ENCODE measurements at regions not wholly inside any gene's neighbourhood (a gene's known extent, or its start where the extent isn't known, plus 50 kb on each side); places are given as distances from the start of the nearest gene placed in this dataset.
A peak's percentile ranks its signal among the peaks of the same experiment; 100 is the strongest.
"Not testable (repeated sequence)": the region's sequence is repeated elsewhere in the genome, so short reads cannot be mapped to it uniquely, and the experiment has no call there.

DNA sequence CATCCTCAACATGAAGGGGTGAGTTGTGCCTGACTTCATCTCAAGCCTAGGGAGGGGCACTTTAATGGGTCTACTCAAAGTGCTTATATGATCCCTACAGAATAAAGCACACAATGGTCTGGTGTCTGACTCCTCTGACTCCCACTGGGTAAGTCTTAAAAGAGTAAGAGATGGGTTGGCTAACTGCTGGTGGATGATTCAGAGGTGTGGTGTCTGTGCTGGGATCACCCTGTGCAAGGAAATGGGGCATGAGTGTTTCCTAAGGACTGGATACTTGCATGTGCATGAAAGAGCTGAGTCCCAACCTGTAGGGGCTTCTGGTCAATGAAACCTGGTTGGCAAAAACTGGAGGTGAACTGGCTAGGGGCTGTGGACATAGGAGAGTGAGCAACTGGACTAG, 158.8 kb downstream of the IL20RB start:
- no peak for DNase-seq (ENCODE audit: low read depth)

DNA sequence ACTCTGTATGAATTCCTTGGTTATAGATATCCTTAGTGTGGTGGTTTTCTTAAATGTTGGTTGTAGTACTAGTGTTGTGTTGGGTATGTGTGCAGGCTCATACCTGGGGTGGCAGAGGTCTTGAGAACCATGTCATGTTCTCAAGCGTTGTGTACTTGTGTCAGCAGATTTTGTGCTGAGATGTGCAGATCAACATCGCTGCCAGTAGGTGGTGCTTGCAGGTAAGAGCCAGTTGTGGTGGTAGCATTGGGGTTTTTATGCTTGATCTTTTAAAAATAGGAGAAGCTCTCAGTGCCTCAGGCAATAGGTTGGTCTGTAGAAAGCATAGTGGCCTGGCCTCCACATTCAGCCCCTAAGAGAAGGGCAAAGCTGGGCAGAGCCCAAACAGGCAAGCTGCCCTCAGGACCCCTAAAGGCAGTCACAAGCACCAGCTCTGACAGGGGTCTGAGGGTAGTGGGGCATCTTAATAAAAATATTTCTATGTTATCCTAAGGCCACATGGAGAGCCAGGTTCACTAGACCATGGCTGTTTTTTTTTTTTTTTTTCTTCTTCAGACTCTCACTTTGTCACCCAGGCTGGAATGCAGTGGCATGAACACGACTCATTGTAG, 164.0 kb downstream of the IL20RB start:
- peak; percentile 62 for DNase-seq (ENCODE audit: low read depth)

GRCh38 chr3:137131081-137131480, 173.3 kb downstream of the IL20RB start:
- DNase-seq (ENCODE audit: low read depth): no peak

- DNase-seq (ENCODE audit: low read depth): no peak
Measured at GRCh38 chr3:137134431-137134830, 176.6 kb downstream of the IL20RB start.

DNA sequence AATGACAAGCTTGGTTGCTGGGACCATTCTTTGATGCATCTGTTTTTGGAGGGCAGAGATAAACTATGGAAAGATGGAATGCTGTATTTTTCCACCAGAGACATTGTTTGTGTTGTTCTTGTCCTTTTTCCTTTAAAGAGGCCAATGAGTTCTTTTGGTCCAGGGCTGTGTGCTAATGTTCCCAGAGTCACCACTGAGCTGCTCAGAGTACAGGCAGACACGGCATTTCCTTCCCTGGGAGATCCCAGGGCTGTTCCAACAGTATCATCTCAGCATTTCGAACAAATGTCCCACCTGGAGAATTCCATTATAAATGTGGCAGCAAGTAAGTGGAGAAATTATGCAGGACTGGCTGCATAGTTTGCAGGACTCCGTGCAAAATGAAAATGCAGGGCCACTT, 190.6 kb downstream of the IL20RB start:
- DNase-seq (ENCODE audit: low read depth): no peak

DNA sequence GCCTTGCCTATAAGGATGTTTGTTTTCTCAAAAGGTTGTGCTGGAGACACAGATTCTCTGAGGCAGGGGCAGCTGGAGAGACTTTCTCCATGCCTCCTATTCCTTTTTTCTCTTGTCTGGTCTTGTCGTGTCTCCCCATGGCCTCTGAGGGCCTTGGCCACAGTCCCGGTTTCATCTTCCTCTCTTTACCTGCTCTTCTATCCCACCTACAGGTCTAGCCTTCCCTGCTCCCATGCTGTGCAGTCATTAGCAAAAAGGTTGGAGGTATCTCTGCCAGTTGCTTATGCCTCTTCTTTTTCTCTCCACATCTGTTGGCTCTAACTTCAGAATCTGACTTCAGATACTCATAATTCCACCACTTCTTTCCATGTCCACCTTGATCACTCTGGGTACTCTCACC, 191.1 kb downstream of the IL20RB start:
- no peak for DNase-seq (ENCODE audit: low read depth)

- no peak for DNase-seq (ENCODE audit: low read depth)
Measured at GRCh38 chr3:137150825-137151224, 193.0 kb downstream of the IL20RB start.

- not testable (repeated sequence) for DNase-seq (ENCODE audit: low read depth)
Measured at GRCh38 chr3:137153046-137153445, 195.3 kb downstream of the IL20RB start.

DNA sequence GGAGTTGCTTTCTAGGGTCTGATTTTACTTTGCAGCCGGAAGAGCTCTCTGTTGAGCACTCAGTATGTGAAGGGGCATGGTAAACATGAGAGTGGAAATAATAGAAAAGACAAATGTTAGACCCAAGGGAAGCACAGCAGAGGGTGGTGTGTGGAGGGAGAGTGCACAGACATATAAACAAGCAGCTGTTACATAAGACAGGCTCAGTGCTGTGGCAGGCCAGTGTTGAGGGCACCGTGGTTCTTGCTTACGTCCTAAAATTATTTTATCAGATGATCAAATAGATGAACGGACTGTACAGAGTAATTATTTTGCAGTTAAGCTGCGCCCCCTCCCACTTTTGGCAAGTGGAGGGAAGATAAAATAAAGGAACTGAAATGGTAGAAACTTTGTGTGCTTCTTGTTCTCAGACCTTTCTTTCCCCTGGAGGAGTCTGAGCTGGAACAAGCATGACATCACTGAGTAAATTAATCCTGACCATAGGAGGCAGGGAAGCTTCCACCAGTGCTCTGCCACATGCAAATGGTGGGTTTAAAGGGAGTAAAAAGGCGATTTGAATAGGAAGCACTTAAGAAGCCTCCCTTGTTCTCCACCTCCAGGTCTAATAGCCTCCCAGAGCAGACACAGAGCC, 205.6 kb downstream of the IL20RB start:
- DNase-seq (ENCODE audit: low read depth): no peak

DNA sequence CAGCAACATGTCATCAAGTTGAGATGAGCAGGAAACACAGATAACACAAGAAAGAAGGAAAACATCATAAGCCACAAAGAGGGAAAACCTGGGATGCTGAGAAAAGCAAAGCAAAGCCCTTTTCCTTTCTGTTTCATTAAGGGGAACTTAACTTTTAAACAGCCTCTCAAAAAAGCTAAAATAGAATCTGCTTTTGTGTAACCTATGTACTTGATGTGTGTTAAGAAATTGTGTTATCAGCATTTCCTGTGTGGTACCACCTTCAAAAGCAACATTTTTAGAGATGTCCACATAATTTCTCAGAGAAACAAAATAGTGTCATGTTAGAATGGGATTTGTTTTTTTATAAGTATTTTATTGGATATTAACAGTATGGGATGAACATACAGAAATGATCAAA, 206.2 kb downstream of the IL20RB start:
- no peak for DNase-seq (ENCODE audit: low read depth)

- DNase-seq (ENCODE audit: low read depth): peak; percentile 46
Measured at GRCh38 chr3:137165117-137165806, 207.5 kb downstream of the IL20RB start.

- no peak for DNase-seq (ENCODE audit: low read depth)
Measured at GRCh38 chr3:137171834-137172603, 214.2 kb downstream of the IL20RB start.

DNA sequence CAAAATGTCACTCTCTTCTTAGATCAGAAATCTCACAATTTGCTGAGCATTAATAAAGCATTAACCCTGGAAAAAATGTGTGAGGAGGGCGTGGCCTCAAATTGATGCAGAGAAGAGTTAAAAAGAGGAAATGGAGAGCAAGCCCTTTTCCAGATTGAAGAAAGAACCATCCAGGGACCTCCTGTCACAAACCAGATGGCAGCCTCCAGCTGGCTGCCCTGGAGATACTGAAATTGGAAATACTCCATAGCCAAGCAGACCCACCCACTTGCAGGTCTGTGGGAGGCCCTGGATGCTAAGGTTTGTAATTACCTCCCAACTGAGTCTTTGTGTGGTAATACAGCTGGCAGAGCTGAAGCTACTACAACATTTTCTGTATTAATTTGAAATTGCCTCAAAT, 214.9 kb downstream of the IL20RB start:
- no peak for DNase-seq (ENCODE audit: low read depth)

DNA sequence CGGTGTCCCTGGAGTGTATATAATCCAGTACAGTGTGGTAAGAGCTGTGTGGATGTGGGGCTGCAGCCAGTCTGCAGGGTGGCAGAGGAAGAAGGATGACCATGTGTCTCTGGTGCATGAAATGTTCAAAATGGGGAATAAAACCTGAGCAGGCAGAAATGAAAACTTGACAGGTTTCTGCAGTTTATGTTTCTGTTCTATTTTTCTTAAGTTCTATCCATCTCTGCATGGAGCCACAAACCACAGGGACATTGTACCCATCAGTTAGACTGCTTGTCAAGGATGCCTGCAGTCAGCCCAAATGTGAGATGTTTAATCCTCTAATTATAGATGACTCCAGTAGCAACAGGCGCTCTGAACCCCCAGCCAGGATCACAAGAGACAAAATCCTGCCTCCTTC, 216.7 kb downstream of the IL20RB start:
- DNase-seq (ENCODE audit: low read depth): no peak

DNA sequence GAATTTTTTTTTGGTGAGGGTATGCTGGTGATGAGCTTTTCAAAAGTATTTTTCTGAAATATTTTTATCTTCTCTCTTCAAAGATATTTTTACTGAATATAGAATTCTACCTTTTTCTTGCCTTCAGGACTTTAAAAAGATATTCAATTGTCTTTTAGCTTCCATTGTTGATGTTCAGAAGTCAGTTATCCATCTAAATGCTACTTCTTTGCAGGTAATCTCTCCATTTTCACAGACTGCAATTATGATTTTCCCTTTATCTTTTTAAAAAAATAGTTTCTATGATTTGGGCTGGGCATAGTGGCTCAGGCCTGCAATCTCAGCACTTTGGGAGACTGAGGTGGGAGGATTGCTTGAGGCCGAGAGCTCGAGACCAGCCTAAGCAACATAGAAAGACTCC, 222.4 kb downstream of the IL20RB start:
- no peak for DNase-seq (ENCODE audit: low read depth)

DNA sequence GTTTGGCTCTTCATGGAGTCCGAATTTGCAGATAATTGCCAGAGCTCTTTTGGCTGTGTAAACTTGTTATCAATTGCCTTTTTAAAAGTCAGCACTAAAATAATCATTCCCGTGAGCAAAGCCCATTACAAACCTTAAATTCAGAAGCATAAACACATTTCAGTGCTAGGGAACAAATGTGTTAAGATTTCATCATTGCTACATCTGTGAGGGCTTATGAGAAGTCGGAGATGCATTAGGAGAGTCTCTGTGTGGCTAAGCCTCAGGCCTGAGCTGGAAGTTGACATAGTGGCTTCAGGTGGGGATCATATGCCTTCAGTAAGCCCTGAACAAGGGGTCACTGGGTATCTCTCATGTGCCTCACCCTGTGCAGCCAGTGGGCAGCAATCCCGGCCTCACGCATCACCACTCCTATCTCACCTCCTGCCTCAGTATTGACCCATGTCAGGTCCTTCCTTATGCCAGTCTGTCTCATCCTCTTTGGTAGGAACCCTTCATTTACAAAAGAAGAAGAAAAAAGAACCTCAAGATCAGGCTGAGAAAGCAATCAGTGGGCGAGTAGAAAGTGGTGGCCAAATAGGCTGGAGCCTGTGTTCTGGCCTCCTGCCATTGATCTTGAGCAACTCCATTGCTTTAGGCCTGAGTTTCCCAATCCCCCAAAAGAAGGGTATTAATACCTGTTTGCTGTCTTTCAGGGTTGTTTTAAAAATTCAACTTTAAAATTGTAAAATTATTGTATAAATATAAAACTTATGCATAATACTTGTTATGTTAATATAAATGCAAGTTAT, 233.5 kb downstream of the IL20RB start:
- no peak for DNase-seq (ENCODE audit: low read depth)

GRCh38 chr3:137191951-137192350, 234.2 kb downstream of the IL20RB start:
- DNase-seq (ENCODE audit: low read depth): no peak

DNA sequence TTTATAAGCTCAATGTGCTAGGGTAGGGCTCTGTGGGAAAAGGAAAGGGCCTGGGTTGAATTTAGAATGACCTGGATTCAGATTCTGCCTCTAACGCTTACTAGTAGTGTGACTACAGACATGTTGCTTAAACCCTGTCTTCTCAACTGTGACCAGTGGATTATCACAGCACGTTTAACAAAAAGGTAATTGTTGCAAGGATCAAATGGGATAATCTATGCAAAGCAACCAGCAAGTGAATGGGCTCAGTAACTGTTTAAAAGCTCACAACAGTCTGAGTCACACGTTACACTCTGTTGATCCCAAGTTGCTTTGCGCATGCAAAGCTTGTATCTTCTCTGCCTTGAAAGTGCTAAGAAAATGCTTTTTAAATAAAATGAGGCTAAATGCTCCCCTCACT, 236.5 kb downstream of the IL20RB start:
- DNase-seq (ENCODE audit: low read depth): no peak

DNA sequence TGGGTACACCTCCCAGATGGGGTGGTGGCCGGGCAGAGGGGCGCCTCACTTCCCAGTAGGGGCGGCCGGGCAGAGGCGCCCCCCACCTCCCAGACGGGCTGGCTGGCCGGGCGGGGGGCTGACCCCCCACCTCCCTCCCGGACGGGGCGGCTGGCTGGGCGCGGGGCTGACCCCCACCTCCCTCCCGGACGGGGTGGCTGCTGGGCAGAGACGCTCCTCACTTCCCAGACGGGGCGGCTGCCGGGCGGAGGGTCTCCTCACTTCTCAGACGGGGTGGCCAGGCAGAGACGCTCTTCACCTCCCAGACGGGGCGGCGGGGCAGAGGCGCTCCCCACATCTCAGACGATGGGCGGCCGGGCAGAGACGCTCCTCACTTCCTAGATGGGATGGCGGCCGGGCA, 240.6 kb downstream of the IL20RB start:
- not testable (repeated sequence) for DNase-seq (ENCODE audit: low read depth)

DNA sequence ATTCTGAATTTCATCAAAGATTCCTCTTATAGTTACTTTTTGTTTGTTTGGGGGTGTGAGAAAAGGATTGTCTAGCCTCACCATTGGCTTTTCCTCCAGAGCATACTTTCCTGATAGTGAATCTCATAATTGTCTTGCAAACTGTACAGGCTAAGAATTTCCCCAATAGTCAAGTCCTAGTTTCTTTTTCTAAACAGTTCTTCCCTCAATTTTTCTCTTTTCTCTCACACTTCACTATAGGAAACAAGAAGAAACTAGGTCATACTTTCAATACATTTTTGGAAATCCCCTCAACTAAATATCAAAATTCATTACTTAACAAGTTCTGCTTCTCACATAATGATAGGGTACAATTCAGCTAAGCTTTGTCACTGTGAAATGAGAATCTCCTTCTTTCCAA, 241.9 kb downstream of the IL20RB start:
- DNase-seq (ENCODE audit: low read depth): no peak

GRCh38 chr3:137201066-137201465, 243.3 kb downstream of the IL20RB start:
- DNase-seq (ENCODE audit: low read depth): no peak

- DNase-seq (ENCODE audit: low read depth): no peak
Measured at GRCh38 chr3:137202941-137203340, 245.2 kb downstream of the IL20RB start.

Data from iris pigment epithelial cell (primary cell).